ENCODE measurements at regions not wholly inside any gene's neighbourhood (a gene's known extent, or its start where the extent isn't known, plus 50 kb on each side); places are given as distances from the start of the nearest gene placed in this dataset.

- no peak for TF ChIP-seq CTCF (IDR thresholded peaks at IDR 0.05; ENCODE audit: insufficient read depth, low read depth, low read length, missing control alignments)
- no peak for DNase-seq (ENCODE audit: low read depth)
- no peak overlapping the region for H3K4me3 ChIP-seq (ENCODE audit: low read depth, low read length)
Observed at GRCh38 chr16:79870016-79870886, 269.7 kb upstream of the MAF start.

- TF ChIP-seq CTCF (IDR thresholded peaks at IDR 0.05; ENCODE audit: insufficient read depth, low read depth, low read length, missing control alignments) = no peak
Observed at GRCh38 chr16:79869304-79870015, 268.9 kb upstream of the MAF start.

GRCh38 chr16:79868841-79869240 lies 268.3 kb upstream of the MAF start:
- TF ChIP-seq CTCF (IDR thresholded peaks at IDR 0.05; ENCODE audit: insufficient read depth, low read depth, low read length, missing control alignments) = no peak
- no peak for DNase-seq (ENCODE audit: low read depth)
- no peak overlapping the region for H3K4me3 ChIP-seq (ENCODE audit: low read depth, low read length)

More at GRCh38 chr16:79869304-79870015, 268.9 kb upstream of the MAF start:
- H3K4me3 ChIP-seq (ENCODE audit: low read depth, low read length) = no peak overlapping the region
- DNase-seq (ENCODE audit: low read depth) = no peak

- no peak overlapping the region for H3K4me3 ChIP-seq (ENCODE audit: low read depth, low read length)
- DNase-seq (ENCODE audit: low read depth) = no peak
- TF ChIP-seq CTCF (IDR thresholded peaks at IDR 0.05; ENCODE audit: insufficient read depth, low read depth, low read length, missing control alignments) = no peak
Observed at GRCh38 chr16:79867425-79867997, 267.0 kb upstream of the MAF start.

GRCh38 chr16:79865918-79866317 lies 265.4 kb upstream of the MAF start:
- no peak for TF ChIP-seq CTCF (IDR thresholded peaks at IDR 0.05; ENCODE audit: insufficient read depth, low read depth, low read length, missing control alignments)
- no peak overlapping the region for H3K4me3 ChIP-seq (ENCODE audit: low read depth, low read length)
- no peak for DNase-seq (ENCODE audit: low read depth)

- TF ChIP-seq CTCF (IDR thresholded peaks at IDR 0.05; ENCODE audit: insufficient read depth, low read depth, low read length, missing control alignments) = no peak
- DNase-seq (ENCODE audit: low read depth) = no peak
- no peak overlapping the region for H3K4me3 ChIP-seq (ENCODE audit: low read depth, low read length)
Observed at GRCh38 chr16:79864781-79865391, 264.3 kb upstream of the MAF start.

All from GM12865 (cell line).